ENCODE measurements at regions not wholly inside any gene's neighbourhood (a gene's known extent, or its start where the extent isn't known, plus 50 kb on each side); places are given as distances from the start of the nearest gene placed in this dataset.

GRCh38 chr21:14830307-14830706 is 234.5 kb downstream of the NRIP1 start:
- H3K79me1 ChIP-seq (ENCODE audit: insufficient read depth, low read depth, low read length, poor library complexity, severe bottlenecking) = no peaks in the 10 kb centered on the region
- H3K4me2 ChIP-seq (ENCODE audit: insufficient read depth, insufficient read length, low read length) = no peak overlapping the region
- no peak overlapping the region for H2AK5ac ChIP-seq (ENCODE audit: insufficient read length, low read length)
- H2BK20ac ChIP-seq (ENCODE audit: low read depth, low read length, poor library complexity, severe bottlenecking) = no peak overlapping the region
- no peaks in the 10 kb centered on the region for H3K4me1 Mint-ChIP-seq
- no peak overlapping the region for H2BK120ac ChIP-seq (ENCODE audit: low read depth, low read length, poor library complexity, severe bottlenecking)
- no peaks in the 10 kb centered on the region for H3K4me1 ChIP-seq (ENCODE audit: insufficient read depth, low read length)
- no peaks in the 10 kb centered on the region for H3K79me2 ChIP-seq (ENCODE audit: insufficient read depth, low read length)
- no peak overlapping the region for H4K5ac ChIP-seq (ENCODE audit: insufficient read length, low read depth, low read length)
- H4K8ac ChIP-seq (replicated peaks; ENCODE audit: insufficient read length, low read depth, low read length) = no peak overlapping the region
- H3K9me3 Mint-ChIP-seq = no peaks in the 10 kb centered on the region; a peak in 1 of 5 replicates
- no peak overlapping the region for H2BK12ac ChIP-seq (ENCODE audit: insufficient read length, low read depth, low read length)
- no peaks in the 10 kb centered on the region for H3K9me3 ChIP-seq (ENCODE audit: control insufficient read depth, low read depth, low read length)
- no peak overlapping the region for H3K9ac ChIP-seq (ENCODE audit: extremely low read depth, insufficient read length, low read length)
- H3T11ph ChIP-seq (ENCODE audit: low read length) = no peak overlapping the region
- no peak overlapping the region for H3K27ac Mint-ChIP-seq
- H3K27ac ChIP-seq (ENCODE audit: insufficient read length, low read depth, low read length) = no peak overlapping the region
- H2AFZ ChIP-seq (ENCODE audit: low read length) = no peak overlapping the region
- H4K91ac ChIP-seq (ENCODE audit: insufficient read length, low read depth, low read length) = no peak overlapping the region
- DNase-seq = no peak
- H3K4me3 Mint-ChIP-seq = no peak overlapping the region
- H3K36me3 Mint-ChIP-seq (ENCODE audit: insufficient read depth in 1 of 3, low read depth in 3 of 3) = no peaks in the 10 kb centered on the region; a peak in 1 of 7 replicates
- H3K27me3 Mint-ChIP-seq (ENCODE audit: low read depth) = no peaks in the 10 kb centered on the region
- no peak overlapping the region for H2BK5ac ChIP-seq (ENCODE audit: insufficient read length, low read length)
- H3K23me2 ChIP-seq (ENCODE audit: insufficient read length, low read depth, low read length, poor library complexity, severe bottlenecking) = no peaks in the 10 kb centered on the region
- no peak overlapping the region for H3K18ac ChIP-seq (ENCODE audit: insufficient read length, low read depth, low read length)
- no peak overlapping the region for H3K56ac ChIP-seq (ENCODE audit: insufficient read length, low read depth, low read length)
- TF ChIP-seq CTCF (conservative IDR thresholded peaks at IDR 0.05) = no peak
- no peaks in the 10 kb centered on the region for H3K27me3 ChIP-seq (ENCODE audit: insufficient read depth, low read length)
- no peaks in the 10 kb centered on the region for H4K20me1 ChIP-seq (ENCODE audit: control insufficient read depth, insufficient read depth, insufficient read length)
- H3K14ac ChIP-seq (ENCODE audit: insufficient read depth, low read length) = no peak overlapping the region
- no peak overlapping the region for H2BK15ac ChIP-seq (ENCODE audit: low read depth, low read length)
- H3K4ac ChIP-seq (ENCODE audit: low read depth, low read length) = no peak overlapping the region
- no CpG with 5 or more reads among the region's 3 CpGs for WGBS (ENCODE audit: extremely low coverage, insufficient read length, low lambda C conversion rate)
- no peak overlapping the region for H3K23ac ChIP-seq (ENCODE audit: insufficient read length, low read depth, low read length)

Measured in H9 (cell line).